SK-N-SH treated with all-trans-retinoic acid at 6 μM for 48 hours (cell line): ENCODE measurements at regions not wholly inside any gene's neighbourhood (a gene's known extent, or its start where the extent isn't known, plus 50 kb on each side); places are given as distances from the start of the nearest gene placed in this dataset.

Source experiments
- ATAC-seq: fragments of 200-7000 bp; cut with Tn5 transposase; 3 replicates; pipeline ENCODE4 v1.9.1; 2020; ENCODE audit warnings: mild to moderate bottlenecking, moderate library complexity
- ARNTL ChIP-seq: fragments of 450-650 bp; formaldehyde crosslinking; IDR thresholded peaks from 2 replicates; pipeline ENCODE4 v1.5.0; 2020; ENCODE audit warnings: low read depth, mild to moderate bottlenecking, moderate library complexity, borderline replicate concordance
- BACH2 ChIP-seq: fragments of 250-450 bp; sonication (Bioruptor Pico); IDR thresholded peaks from 2 replicates; pipeline ENCODE4 v1.9.0; 2021; ENCODE audit warnings: mild to moderate bottlenecking, borderline replicate concordance
- CREB5 ChIP-seq: fragments of 250-450 bp; sonication (Bioruptor Pico); IDR thresholded peaks from 2 replicates; pipeline ENCODE4 v1.5.1; 2020; ENCODE audit warnings: low read depth, mild to moderate bottlenecking, moderate library complexity
- CSDC2 ChIP-seq: fragments of 250-450 bp; sonication (Bioruptor Pico); IDR thresholded peaks from 2 replicates; pipeline ENCODE4 v1.5.0; 2020; ENCODE audit warnings: mild to moderate bottlenecking, moderate library complexity
- CSRNP3 ChIP-seq: fragments of 250-450 bp; sonication (Bioruptor Pico); IDR thresholded peaks from 2 replicates; pipeline ENCODE4 v1.5.1; 2021; ENCODE audit warnings: mild to moderate bottlenecking, moderate library complexity
- ESRRG ChIP-seq: fragments of 250-450 bp; sonication (Bioruptor Pico); IDR thresholded peaks from 2 replicates; pipeline ENCODE4 v1.6.1; 2021; ENCODE audit warnings: mild to moderate bottlenecking
- GLIS3 ChIP-seq: fragments of 250-450 bp; sonication (Bioruptor Pico); IDR thresholded peaks from 2 replicates; pipeline ENCODE4 v1.5.0; 2020; ENCODE audit warnings: mild to moderate bottlenecking, moderate library complexity
- ISL1 ChIP-seq: fragments of 250-450 bp; sonication (Bioruptor Pico); IDR thresholded peaks from 2 replicates; pipeline ENCODE4 v2.1.2; 2022; ENCODE audit warnings: mild to moderate bottlenecking, moderate library complexity
- OSR1 ChIP-seq: fragments of 250-450 bp; sonication (Bioruptor Pico); IDR thresholded peaks from 2 replicates; pipeline ENCODE4 v1.8.0; 2022; ENCODE audit warnings: moderate library complexity, mild to moderate bottlenecking, inconsistent platforms
- POU6F1 ChIP-seq: fragments of 250-450 bp; sonication (Bioruptor Pico); IDR thresholded peaks from 2 replicates; pipeline ENCODE4 v1.8.0; 2021; ENCODE audit warnings: low read depth, mild to moderate bottlenecking, moderate library complexity, borderline replicate concordance
- PPARA ChIP-seq: fragments of 250-450 bp; sonication (Bioruptor Pico); IDR thresholded peaks from 2 replicates; pipeline ENCODE4 v1.5.0; 2020; ENCODE audit warnings: mild to moderate bottlenecking, borderline replicate concordance
- RARB ChIP-seq: fragments of 250-450 bp; sonication (Bioruptor Pico); IDR thresholded peaks from 2 replicates; pipeline ENCODE4 v1.8.0; 2021; ENCODE audit warnings: mild to moderate bottlenecking, moderate library complexity
- SNAI2 ChIP-seq: fragments of 250-450 bp; sonication (Bioruptor Pico); IDR thresholded peaks from 2 replicates; pipeline ENCODE4 v1.5.0; 2020; ENCODE audit warnings: mild to moderate bottlenecking, moderate library complexity
- TCF4 ChIP-seq: fragments of 250-450 bp; sonication (Bioruptor Pico); IDR thresholded peaks from 2 replicates; pipeline ENCODE4 v1.8.0; 2021; ENCODE audit warnings: mild to moderate bottlenecking, moderate library complexity, borderline replicate concordance
- TOX ChIP-seq: fragments of 250-450 bp; sonication (Bioruptor Pico); IDR thresholded peaks from 2 replicates; pipeline ENCODE4 v1.8.0; 2021; ENCODE audit warnings: mild to moderate bottlenecking, moderate library complexity, borderline replicate concordance
- ZC3H10 ChIP-seq: fragments of 250-450 bp; sonication (Bioruptor Pico); IDR thresholded peaks from 2 replicates; pipeline ENCODE4 v1.5.1; 2021; ENCODE audit warnings: mild to moderate bottlenecking, moderate library complexity
- ZFP3 ChIP-seq: fragments of 250-450 bp; sonication (Bioruptor Pico); IDR thresholded peaks from 2 replicates; pipeline ENCODE4 v1.5.0; 2020; ENCODE audit warnings: mild to moderate bottlenecking, moderate library complexity
- ZFP30 ChIP-seq: fragments of 450-650 bp; formaldehyde crosslinking; IDR thresholded peaks from 2 replicates; pipeline ENCODE4 v1.5.0; 2022; ENCODE audit warnings: mild to moderate bottlenecking, moderate library complexity
- ZNF565 ChIP-seq: fragments of 450-650 bp; formaldehyde crosslinking; conservative IDR thresholded peaks from 2 replicates; pipeline ENCODE4 v1.5.0; 2020; ENCODE audit warnings: low read depth, mild to moderate bottlenecking, moderate library complexity
- ZNF8 ChIP-seq: fragments of 450-650 bp; formaldehyde crosslinking; IDR thresholded peaks from 2 replicates; pipeline ENCODE4 v1.5.0; 2020; ENCODE audit warnings: mild to moderate bottlenecking, moderate library complexity

- TF ChIP-seq BACH2 (CRISPR knock-in tag), result no peak
- TF ChIP-seq TCF4 (CRISPR knock-in tag), result peak; percentile 47; the same call in 1 of the 2 replicates
- TF ChIP-seq, all 23 proteins: peak for 1
- no peak for ATAC-seq
Observed at GRCh38 chr18:75654851-75655751, 227.6 kb upstream of the SMIM21 start.

- TF ChIP-seq GLIS3 (CRISPR knock-in tag), result no peak
- TF ChIP-seq BACH2 (CRISPR knock-in tag), result no peak
- TF ChIP-seq ESRRG (CRISPR knock-in tag), result no peak
- no peak for TF ChIP-seq ARNTL (CRISPR knock-in tag)
- no peak for TF ChIP-seq POU6F1 (CRISPR knock-in tag)
- no peak for TF ChIP-seq SNAI2 (CRISPR knock-in tag)
- TF ChIP-seq CREB5, result no peak
- no peak for TF ChIP-seq ZFP30 (CRISPR knock-in tag)
- no peak for TF ChIP-seq ZNF8 (CRISPR knock-in tag)
- TF ChIP-seq CSDC2 (CRISPR knock-in tag), result no peak
- no peak for TF ChIP-seq CSRNP3
- no peak for TF ChIP-seq OSR1 (CRISPR knock-in tag)
- TF ChIP-seq ISL1 (CRISPR knock-in tag), result no peak
- no peak for TF ChIP-seq RARB (CRISPR knock-in tag)
- no peak for TF ChIP-seq ZNF565 (CRISPR knock-in tag)
- no peak for ATAC-seq
Observed at GRCh38 chr18:75654386-75654785, 226.9 kb upstream of the SMIM21 start.

GRCh38 chr18:75652528-75652927 is 225.0 kb upstream of the SMIM21 start:
- no peak for TF ChIP-seq POU6F1 (CRISPR knock-in tag)
- ATAC-seq, result no peak

DNA sequence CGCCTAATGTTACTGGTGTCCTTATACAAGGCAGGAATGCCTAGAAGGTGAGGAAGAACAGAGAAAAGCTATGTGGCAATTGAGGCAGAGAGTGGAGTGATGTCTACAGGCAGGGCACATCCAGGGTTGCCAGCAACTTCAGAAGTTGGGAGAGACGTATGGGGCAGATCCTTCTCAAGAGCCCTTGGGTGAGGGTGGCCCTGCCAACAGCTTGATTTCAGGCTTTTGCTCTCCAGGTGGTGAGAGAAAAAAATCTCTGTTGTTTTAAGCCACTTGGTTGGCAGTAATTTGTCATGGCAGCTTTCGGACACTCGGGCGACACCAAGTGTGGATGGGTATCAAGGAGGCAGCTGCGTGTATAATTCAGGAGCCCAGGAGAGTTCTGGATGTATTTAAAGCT is 217.4 kb upstream of the SMIM21 start:
- no peak for ATAC-seq
- TF ChIP-seq TCF4 (CRISPR knock-in tag), result no peak
- TF ChIP-seq GLIS3 (CRISPR knock-in tag), result no peak
- no peak for TF ChIP-seq CSRNP3
- no peak for TF ChIP-seq ZNF8 (CRISPR knock-in tag)
- TF ChIP-seq ZC3H10 (CRISPR knock-in tag), result no peak
- TF ChIP-seq BACH2 (CRISPR knock-in tag), result no peak
- no peak for TF ChIP-seq TOX
- TF ChIP-seq ZFP3 (CRISPR knock-in tag), result no peak
- TF ChIP-seq PPARA, result no peak
- TF ChIP-seq ISL1 (CRISPR knock-in tag), result no peak
